Head of caudate nucleus (tissue), 42 donors: ENCODE measurements at regions not wholly inside any gene's neighbourhood (a gene's known extent, or its start where the extent isn't known, plus 50 kb on each side); places are given as distances from the start of the nearest gene placed in this dataset.

Experiments used
- DNase-seq, 42 donors: peaks; one replicate each; pipeline versions ENCODE4 v3.0.0 to v3.0.0-alpha.2; 2020 to 2021; ENCODE audit warnings: mixed read lengths in 7 of 42
- intact Hi-C: fragments of 100-400 bp; cut with DNase I; formaldehyde crosslinking; loops from one replicate; pipeline ENCODE4 v1.15.0; 2022

- intact Hi-C loops, result no loop called here
- no peak for DNase-seq
Measured at GRCh38 chr1:208834381-208835096, 590.4 kb upstream of the PLXNA2 start.

GRCh38 chr1:208835097-208835463, 590.9 kb upstream of the PLXNA2 start:
- intact Hi-C loops, result no loop called here
- DNase-seq, result no peak

- DNase-seq, result no peak
- intact Hi-C loops, result no loop called here
Measured at GRCh38 chr1:208835781-208836180, 591.6 kb upstream of the PLXNA2 start.

GRCh38 chr1:208837242-208837641, 593.1 kb upstream of the PLXNA2 start:
- no peak for DNase-seq
- intact Hi-C loops, result no loop called here

GRCh38 chr1:208841436-208841835, 597.3 kb upstream of the PLXNA2 start:
- DNase-seq, result no peak
- intact Hi-C loops, result no loop called here

GRCh38 chr1:208842451-208842850, 598.3 kb upstream of the PLXNA2 start:
- DNase-seq, result no peak
- intact Hi-C loops, result no loop called here

GRCh38 chr1:208844158-208844557, 600.0 kb upstream of the PLXNA2 start:
- intact Hi-C loops, result no loop called here
- DNase-seq, result no peak

- intact Hi-C loops, result no loop called here
- no peak for DNase-seq
Measured at GRCh38 chr1:208848854-208849253, 604.7 kb upstream of the PLXNA2 start.

- no peak for DNase-seq
- intact Hi-C loops, result no loop called here
Measured at GRCh38 chr1:208850442-208850841, 606.3 kb upstream of the PLXNA2 start.

- intact Hi-C loops, result no loop called here
- DNase-seq, result no peak
Measured at GRCh38 chr1:208851366-208851765, 607.2 kb upstream of the PLXNA2 start.

GRCh38 chr1:208852911-208853310, 608.7 kb upstream of the PLXNA2 start:
- intact Hi-C loops, result no loop called here
- no peak for DNase-seq

- no peak for DNase-seq
- intact Hi-C loops, result no loop called here
Measured at GRCh38 chr1:208855403-208855802, 611.2 kb upstream of the PLXNA2 start.

GRCh38 chr1:208857465-208857864, 613.3 kb upstream of the PLXNA2 start:
- no peak for DNase-seq
- intact Hi-C loops, result no loop called here

- intact Hi-C loops, result no loop called here
- DNase-seq, result no peak
Measured at GRCh38 chr1:208858738-208859137, 614.6 kb upstream of the PLXNA2 start.

GRCh38 chr1:208864366-208864965, 620.3 kb upstream of the PLXNA2 start:
- no peak for DNase-seq
- intact Hi-C loops, result no loop called here

GRCh38 chr1:208866386-208866955, 622.3 kb upstream of the PLXNA2 start:
- no peak for DNase-seq
- intact Hi-C loops, result no loop called here

GRCh38 chr1:208868554-208868953, 624.4 kb upstream of the PLXNA2 start:
- intact Hi-C loops, result no loop called here
- no peak for DNase-seq

GRCh38 chr1:208874915-208875314, 630.7 kb upstream of the PLXNA2 start:
- no peak for DNase-seq
- intact Hi-C loops, result no loop called here

- DNase-seq, result no peak
- intact Hi-C loops, result no loop called here
Measured at GRCh38 chr1:208879022-208879421, 634.8 kb upstream of the PLXNA2 start.

GRCh38 chr1:208880433-208881100, 636.4 kb upstream of the PLXNA2 start:
- intact Hi-C loops, result no loop called here
- DNase-seq, result no peak
